B cell (primary cell): ENCODE measurements at regions not wholly inside any gene's neighbourhood (a gene's known extent, or its start where the extent isn't known, plus 50 kb on each side); places are given as distances from the start of the nearest gene placed in this dataset.

Source experiments
- ATAC-seq: fragments of 200-7000 bp; cut with Tn5 transposase; one replicate; pipeline ENCODE4 v1.10.0; 2021; ENCODE audit warnings: low read depth, mild to moderate bottlenecking, moderate number of reproducible peaks, moderate library complexity
- CTCF ChIA-PET: fragments of 350-600 bp; sonication (Branson Sonifier 250); formaldehyde crosslinking; loops from one replicate; lab custom pipeline; 2021; ENCODE audit warnings: antibody characterized with exemption, inconsistent platforms; lab: Charles Lee
- POLR2A ChIA-PET: fragments of 350-600 bp; sonication (Branson Sonifier 250); formaldehyde crosslinking; loops from one replicate; lab custom pipeline; 2021; ENCODE audit warnings: antibody characterized with exemption; lab: Charles Lee
- DNase-seq: peaks from one replicate; pipeline ENCODE4 v3.0.0; 2013
- H2AFZ ChIP-seq: 2 replicates; pipeline ENCODE4 v1.6.1; 2012; ENCODE audit warnings: mild to moderate bottlenecking, low read depth, low read length; ENCODE audit not compliant: insufficient read depth, poor library complexity, severe bottlenecking
- H3K27ac ChIP-seq, 2 donors: 1 replicate in 1 of 2; 2 replicates in 1 of 2; pipeline ENCODE4 v1.5.1; 2012 to 2013; ENCODE audit warnings: low read length in 2 of 2, mild to moderate bottlenecking in 2 of 2, moderate library complexity in 1 of 2
- H3K27me3 ChIP-seq, 4 experiments: fragments of 200-600 bp in 1 of 4; sonication (generic) in 1 of 4; replicated peaks in 1 of 4; 1 replicate in 2 of 4; 2 replicates in 2 of 4; pipeline versions ENCODE4 v1.6.1 to v1.7.0; 2013 to 2016; ENCODE audit warnings: low read length in 3 of 4, mild to moderate bottlenecking in 2 of 4, mixed read lengths in 1 of 4, moderate library complexity in 1 of 4; ENCODE audit not compliant: insufficient read depth in 4 of 4, control insufficient read depth in 3 of 4; ENCODE audit errors: control extremely low read depth in 1 of 4
- H3K36me3 ChIP-seq, 2 experiments: replicated peaks in 1 of 2; 1 replicate in 1 of 2; 2 replicates in 1 of 2; pipeline versions ENCODE4 v1.6.1 to v1.7.1; 2013; ENCODE audit warnings: low read length in 1 of 2; ENCODE audit not compliant: insufficient read depth in 2 of 2, control insufficient read depth in 1 of 2; ENCODE audit errors: control extremely low read depth in 1 of 2, extremely low read depth in 1 of 2
- H3K4me1 ChIP-seq, 2 donors: fragments of 200-600 bp in 1 of 2; sonication (generic) in 1 of 2; 1 replicate in 1 of 2; 2 replicates in 1 of 2; pipeline versions ENCODE4 v1.5.1 to v1.6.1; 2013 to 2017; ENCODE audit warnings: low read length in 2 of 2; ENCODE audit not compliant: control insufficient read depth in 2 of 2, insufficient read depth in 2 of 2
- H3K4me2 ChIP-seq: replicated peaks from 2 replicates; pipeline ENCODE3; 2012; ENCODE audit warnings: mild to moderate bottlenecking, low read depth, low read length; ENCODE audit not compliant: poor library complexity, severe bottlenecking
- H3K4me3 ChIP-seq, 5 experiments: fragments of 200-600 bp in 1 of 5; sonication (generic) in 1 of 5; 1 replicate in 3 of 5; 2 replicates in 2 of 5; pipeline versions ENCODE4 v1.5.1 to v1.7.0; 2011 to 2016; ENCODE audit warnings: low read length in 4 of 5, mild to moderate bottlenecking in 4 of 5, low read depth in 2 of 5, control low read depth in 1 of 5, moderate library complexity in 1 of 5; ENCODE audit not compliant: insufficient read depth in 1 of 5; ENCODE audit errors: control extremely low read depth in 1 of 5, extremely low read depth in 1 of 5
- H3K79me2 ChIP-seq: fragments of 200-600 bp; sonication (generic); one replicate; pipeline ENCODE4 v1.6.0; 2016; ENCODE audit warnings: low read length; ENCODE audit not compliant: control insufficient read depth, insufficient read depth
- H3K9ac ChIP-seq: fragments of 200-600 bp; sonication (generic); 2 replicates; pipeline ENCODE4 v1.6.1; 2017; ENCODE audit warnings: mild to moderate bottlenecking, low read length, moderate library complexity
- H3K9me3 ChIP-seq, 3 donors: one replicate each; pipeline versions ENCODE4 v1.6.1 to v1.7.1; 2013; ENCODE audit warnings: low read length in 2 of 3; ENCODE audit not compliant: control insufficient read depth in 2 of 3, insufficient read depth in 1 of 3; ENCODE audit errors: control extremely low read depth in 1 of 3
- H4K20me1 ChIP-seq: 2 replicates; pipeline ENCODE4 v1.6.0; 2012; ENCODE audit warnings: mild to moderate bottlenecking, low read length; ENCODE audit not compliant: insufficient read depth, control insufficient read depth, poor library complexity, severe bottlenecking
- H3K27ac Mint-ChIP-seq: one replicate; pipeline ENCODE4 v1.8.0; 2021; ENCODE audit warnings: mixed read lengths
- H3K27me3 Mint-ChIP-seq: one replicate; pipeline ENCODE4 v1.8.0; 2021; ENCODE audit warnings: mixed read lengths
- H3K4me1 Mint-ChIP-seq: one replicate; pipeline ENCODE4 v1.8.0; 2021; ENCODE audit warnings: mixed read lengths
- H3K4me3 Mint-ChIP-seq: one replicate; pipeline ENCODE4 v1.8.0; 2021; ENCODE audit warnings: mixed read lengths
- H3K9me3 Mint-ChIP-seq: one replicate; pipeline ENCODE4 v1.8.0; 2022; ENCODE audit warnings: mixed read lengths; ENCODE audit not compliant: insufficient read depth
- EZH2 ChIP-seq: IDR thresholded peaks from 2 replicates; pipeline ENCODE4 v1.6.1; 2012; ENCODE audit warnings: borderline replicate concordance, low read depth, mild to moderate bottlenecking, moderate library complexity, low read length; ENCODE audit not compliant: insufficient read depth, poor library complexity, severe bottlenecking
- WGBS: methylation state at CpG from one replicate; pipeline ENCODE4 v1.1.5; 2013; ENCODE audit warnings: missing lambda C conversion rate; ENCODE audit not compliant: insufficient coverage; 5-methylcytosine and 5-hydroxymethylcytosine counted together
- intact Hi-C: fragments of 100-400 bp; cut with micrococcal nuclease; formaldehyde crosslinking; loops from one replicate; pipeline ENCODE4 v1.10.0; 2022
- TF ChIP-seq, protein P1 (sequence below): fragments of 200-600 bp; IDR thresholded peaks from one replicate; pipeline ENCODE4 v1.8.0; 2022; ENCODE audit warnings: antibody characterized with exemption, mild to moderate bottlenecking

GRCh38 chr9:28413471-28413870 lies 840.2 kb upstream of the C9orf72 start:
- ChIA-PET POLR2A (no interaction called here), CTCF (no interaction called here)
- Histone ChIP-seq H3K4me2 (no peak overlapping the region), H2AFZ (no peak overlapping the region), H3K27ac (no peak overlapping the region), H3K9ac (no peak overlapping the region), H3K27me3 (no peaks in the 10 kb centered on the region), H4K20me1 (no peaks in the 10 kb centered on the region), H3K36me3 (no peaks in the 10 kb centered on the region), H3K79me2 (no peaks in the 10 kb centered on the region), H3K4me3 (no peak overlapping the region), H3K9me3 (no peaks in the 10 kb centered on the region), H3K4me1 (no peaks in the 10 kb centered on the region)
- no peak overlapping the region for H3K4me3 Mint-ChIP-seq
- no CpG with 5 or more reads among the region's 1 CpG for WGBS
- TF ChIP-seq, protein P1, sequence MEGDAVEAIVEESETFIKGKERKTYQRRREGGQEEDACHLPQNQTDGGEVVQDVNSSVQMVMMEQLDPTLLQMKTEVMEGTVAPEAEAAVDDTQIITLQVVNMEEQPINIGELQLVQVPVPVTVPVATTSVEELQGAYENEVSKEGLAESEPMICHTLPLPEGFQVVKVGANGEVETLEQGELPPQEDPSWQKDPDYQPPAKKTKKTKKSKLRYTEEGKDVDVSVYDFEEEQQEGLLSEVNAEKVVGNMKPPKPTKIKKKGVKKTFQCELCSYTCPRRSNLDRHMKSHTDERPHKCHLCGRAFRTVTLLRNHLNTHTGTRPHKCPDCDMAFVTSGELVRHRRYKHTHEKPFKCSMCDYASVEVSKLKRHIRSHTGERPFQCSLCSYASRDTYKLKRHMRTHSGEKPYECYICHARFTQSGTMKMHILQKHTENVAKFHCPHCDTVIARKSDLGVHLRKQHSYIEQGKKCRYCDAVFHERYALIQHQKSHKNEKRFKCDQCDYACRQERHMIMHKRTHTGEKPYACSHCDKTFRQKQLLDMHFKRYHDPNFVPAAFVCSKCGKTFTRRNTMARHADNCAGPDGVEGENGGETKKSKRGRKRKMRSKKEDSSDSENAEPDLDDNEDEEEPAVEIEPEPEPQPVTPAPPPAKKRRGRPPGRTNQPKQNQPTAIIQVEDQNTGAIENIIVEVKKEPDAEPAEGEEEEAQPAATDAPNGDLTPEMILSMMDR, result no peak
- no peak for TF ChIP-seq EZH2
- DNase-seq (no peak), ATAC-seq (no peak)
- H3K9me3 Mint-ChIP-seq, result no peaks in the 10 kb centered on the region
- H3K4me1 Mint-ChIP-seq, result no peaks in the 10 kb centered on the region
- H3K27ac Mint-ChIP-seq, result no peak overlapping the region
- intact Hi-C loops, result no loop called here
- H3K27me3 Mint-ChIP-seq, result no peaks in the 10 kb centered on the region

DNA sequence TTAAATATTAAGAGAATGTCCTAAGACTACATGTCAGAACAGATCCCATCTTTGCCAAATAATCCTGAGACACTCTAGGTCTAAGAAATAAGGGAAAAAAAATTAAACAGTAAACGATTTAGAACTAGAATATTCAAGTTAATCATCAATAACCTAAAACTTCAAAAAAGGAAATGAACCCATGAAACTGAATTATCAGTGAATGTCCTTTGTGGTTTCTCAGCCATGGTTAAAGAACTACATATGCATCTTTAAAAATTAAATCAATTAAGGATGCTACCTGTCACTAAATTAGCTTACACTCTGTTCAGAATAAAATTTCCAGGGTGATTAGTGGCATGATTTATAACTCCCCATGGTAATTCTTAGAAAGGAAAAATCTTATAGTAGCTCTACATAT lies 850.0 kb upstream of the C9orf72 start:
- DNase-seq (no peak), ATAC-seq (no peak)
- H3K27ac Mint-ChIP-seq, result no peak overlapping the region
- Histone ChIP-seq H2AFZ (no peak overlapping the region), H3K9me3 (no peaks in the 10 kb centered on the region), H4K20me1 (no peaks in the 10 kb centered on the region), H3K79me2 (no peaks in the 10 kb centered on the region), H3K27me3 (no peaks in the 10 kb centered on the region), H3K36me3 (no peaks in the 10 kb centered on the region), H3K4me3 (no peak overlapping the region), H3K27ac (no peak overlapping the region), H3K4me2 (no peak overlapping the region), H3K9ac (no peak overlapping the region), H3K4me1 (no peaks in the 10 kb centered on the region)
- no peaks in the 10 kb centered on the region for H3K4me1 Mint-ChIP-seq
- no peaks in the 10 kb centered on the region for H3K9me3 Mint-ChIP-seq
- intact Hi-C loops, result no loop called here
- WGBS, result no CpG with 5 or more reads among the region's 1 CpG
- ChIA-PET POLR2A (no interaction called here), CTCF (no interaction called here)
- no peak overlapping the region for H3K4me3 Mint-ChIP-seq
- no peaks in the 10 kb centered on the region for H3K27me3 Mint-ChIP-seq
- TF ChIP-seq EZH2, result no peak
- TF ChIP-seq, protein P1, result no peak
